ENCODE measurements at regions not wholly inside any gene's neighbourhood (a gene's known extent, or its start where the extent isn't known, plus 50 kb on each side); places are given as distances from the start of the nearest gene placed in this dataset.

- no peak for DNase-seq
- Histone ChIP-seq H3K9ac (ENCODE audit: low read depth, low read length) (no peak overlapping the region), H3K27ac (ENCODE audit: low read length) (no peak overlapping the region), H3K27me3 (ENCODE audit: insufficient read depth, low read length, poor library complexity) (peaks cover 4% of the 10 kb centered on the region), H3K4me3 (ENCODE audit: low read depth in 1 of 2, low read length in 2 of 2) (no peak overlapping the region), H3K9me3 (ENCODE audit: insufficient read depth, low read length, severe bottlenecking) (no peaks in the 10 kb centered on the region), H4K20me1 (ENCODE audit: insufficient read depth, low read length) (peaks cover 5% of the 10 kb centered on the region; the same call in 1 of the 2 replicates), H3K4me2 (ENCODE audit: insufficient read depth, low read length) (no peak overlapping the region), H2AFZ (ENCODE audit: low read depth, low read length) (no peak overlapping the region), H3K4me1 (ENCODE audit: insufficient read depth, low read length) (no peaks in the 10 kb centered on the region), H3K79me2 (ENCODE audit: insufficient read depth, low read length) (no peaks in the 10 kb centered on the region), H3K36me3 (ENCODE audit: insufficient read depth, low read length) (no peaks in the 10 kb centered on the region)
- no peak for ATAC-seq (ENCODE audit: insufficient read depth, low read depth)
- no peak for TF ChIP-seq CTCF (IDR thresholded peaks at IDR 0.05; ENCODE audit: borderline replicate concordance, extremely low read depth, low read length, poor library complexity, severe bottlenecking)
- no peak for TF ChIP-seq EZH2 (IDR thresholded peaks at IDR 0.05; ENCODE audit: borderline replicate concordance, low read depth, low read length, severe bottlenecking)
Measured at GRCh38 chr15:69793431-69793780, 304.3 kb downstream of the TLE3 start.

- no peak overlapping the region for H3K9ac ChIP-seq (ENCODE audit: low read depth, low read length)
- peaks cover 8% of the 10 kb centered on the region for H3K27me3 ChIP-seq (ENCODE audit: insufficient read depth, low read length, poor library complexity)
- H3K79me2 ChIP-seq (ENCODE audit: insufficient read depth, low read length): no peaks in the 10 kb centered on the region
- H2AFZ ChIP-seq (ENCODE audit: low read depth, low read length): no peak overlapping the region
- peaks cover 5% of the 10 kb centered on the region; the same call in 1 of the 2 replicates for H4K20me1 ChIP-seq (ENCODE audit: insufficient read depth, low read length)
- DNase-seq: no peak
- TF ChIP-seq EZH2 (IDR thresholded peaks at IDR 0.05; ENCODE audit: borderline replicate concordance, low read depth, low read length, severe bottlenecking) (no peak), CTCF (IDR thresholded peaks at IDR 0.05; ENCODE audit: borderline replicate concordance, extremely low read depth, low read length, poor library complexity, severe bottlenecking) (no peak)
- H3K4me3 ChIP-seq (ENCODE audit: low read depth in 1 of 2, low read length in 2 of 2): no peak overlapping the region
- no peak overlapping the region for H3K4me2 ChIP-seq (ENCODE audit: insufficient read depth, low read length)
- H3K4me1 ChIP-seq (ENCODE audit: insufficient read depth, low read length): no peaks in the 10 kb centered on the region
- H3K27ac ChIP-seq (ENCODE audit: low read length): no peak overlapping the region
- no peak for ATAC-seq (ENCODE audit: insufficient read depth, low read depth)
- no peaks in the 10 kb centered on the region for H3K36me3 ChIP-seq (ENCODE audit: insufficient read depth, low read length)
- no peaks in the 10 kb centered on the region for H3K9me3 ChIP-seq (ENCODE audit: insufficient read depth, low read length, severe bottlenecking)
Measured at GRCh38 chr15:69793781-69794451, 303.8 kb downstream of the TLE3 start.

- Histone ChIP-seq H3K27ac (ENCODE audit: low read length) (no peak overlapping the region), H2AFZ (ENCODE audit: low read depth, low read length) (no peak overlapping the region)
- ATAC-seq (ENCODE audit: insufficient read depth, low read depth): no peak
Measured at GRCh38 chr15:69794645-69795469, 302.9 kb downstream of the TLE3 start.

More at GRCh38 chr15:69794645-69795469, 302.9 kb downstream of the TLE3 start:
- peaks cover 5% of the 10 kb centered on the region; the same call in 1 of the 2 replicates for H4K20me1 ChIP-seq (ENCODE audit: insufficient read depth, low read length)
- no peak for TF ChIP-seq CTCF (IDR thresholded peaks at IDR 0.05; ENCODE audit: borderline replicate concordance, extremely low read depth, low read length, poor library complexity, severe bottlenecking)
- TF ChIP-seq EZH2 (IDR thresholded peaks at IDR 0.05; ENCODE audit: borderline replicate concordance, low read depth, low read length, severe bottlenecking): no peak
- H3K4me2 ChIP-seq (ENCODE audit: insufficient read depth, low read length): no peak overlapping the region
- no peaks in the 10 kb centered on the region for H3K9me3 ChIP-seq (ENCODE audit: insufficient read depth, low read length, severe bottlenecking)
- no peak for DNase-seq
- no peak overlapping the region for H3K4me3 ChIP-seq (ENCODE audit: low read depth in 1 of 2, low read length in 2 of 2)
- H3K79me2 ChIP-seq (ENCODE audit: insufficient read depth, low read length): no peaks in the 10 kb centered on the region
- no peak overlapping the region for H3K9ac ChIP-seq (ENCODE audit: low read depth, low read length)
- no peaks in the 10 kb centered on the region for H3K36me3 ChIP-seq (ENCODE audit: insufficient read depth, low read length)
- H3K27me3 ChIP-seq (ENCODE audit: insufficient read depth, low read length, poor library complexity): peaks cover 12% of the 10 kb centered on the region
- no peaks in the 10 kb centered on the region for H3K4me1 ChIP-seq (ENCODE audit: insufficient read depth, low read length)
